ENCODE measurements at regions not wholly inside any gene's neighbourhood (a gene's known extent, or its start where the extent isn't known, plus 50 kb on each side); places are given as distances from the start of the nearest gene placed in this dataset.

DNA sequence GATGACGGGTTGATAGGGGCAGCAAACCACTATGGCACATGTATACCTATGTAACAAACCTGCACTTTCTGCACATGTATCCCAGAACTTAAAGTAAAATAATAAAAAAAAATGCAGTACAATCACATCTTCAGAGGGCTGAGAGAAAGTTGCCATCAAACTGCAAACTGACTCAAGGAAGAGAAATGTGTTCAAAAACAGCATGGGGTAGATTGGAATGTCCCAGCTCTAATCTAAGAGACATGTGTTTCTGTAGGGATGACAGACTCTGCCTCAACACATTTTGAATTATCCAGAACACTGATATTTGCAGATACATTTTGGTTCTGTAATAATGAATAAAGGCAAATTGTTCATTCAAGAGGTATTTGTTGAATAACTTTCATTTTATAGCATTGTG is 171.2 kb upstream of the RUNX1 start:
- no peak for DNase-seq
- no peaks in the 10 kb centered on the region for H3K27me3 Mint-ChIP-seq (ENCODE audit: unreplicated experiment)
- H3K4me1 Mint-ChIP-seq (ENCODE audit: low read depth, unreplicated experiment), result no peaks in the 10 kb centered on the region
- no peak for TF ChIP-seq CTCF (IDR thresholded peaks at IDR 0.05; ENCODE audit: partially characterized antibody, unreplicated experiment)
- H3K4me3 Mint-ChIP-seq (ENCODE audit: unreplicated experiment), result no peak overlapping the region
- no peaks in the 10 kb centered on the region for H3K36me3 Mint-ChIP-seq (ENCODE audit: unreplicated experiment)
- H3K27ac Mint-ChIP-seq (ENCODE audit: unreplicated experiment), result no peak overlapping the region
- H3K9me3 Mint-ChIP-seq (ENCODE audit: unreplicated experiment), result no peaks in the 10 kb centered on the region

- Mint-ChIP-seq H3K4me1 (ENCODE audit: low read depth, unreplicated experiment) (no peaks in the 10 kb centered on the region), H3K27ac (ENCODE audit: unreplicated experiment) (no peak overlapping the region), H3K27me3 (ENCODE audit: unreplicated experiment) (no peaks in the 10 kb centered on the region), H3K36me3 (ENCODE audit: unreplicated experiment) (no peaks in the 10 kb centered on the region), H3K4me3 (ENCODE audit: unreplicated experiment) (no peak overlapping the region), H3K9me3 (ENCODE audit: unreplicated experiment) (no peaks in the 10 kb centered on the region)
- no peak for TF ChIP-seq CTCF (IDR thresholded peaks at IDR 0.05; ENCODE audit: partially characterized antibody, unreplicated experiment)
- no peak for DNase-seq
These were observed 170.6 kb upstream of the RUNX1 start for GRCh38 chr21:35219719-35220118.

- no peak for TF ChIP-seq CTCF (IDR thresholded peaks at IDR 0.05; ENCODE audit: partially characterized antibody, unreplicated experiment)
- no peaks in the 10 kb centered on the region for H3K9me3 Mint-ChIP-seq (ENCODE audit: unreplicated experiment)
- no peaks in the 10 kb centered on the region for H3K36me3 Mint-ChIP-seq (ENCODE audit: unreplicated experiment)
- H3K4me3 Mint-ChIP-seq (ENCODE audit: unreplicated experiment), result no peak overlapping the region
- no peaks in the 10 kb centered on the region for H3K27me3 Mint-ChIP-seq (ENCODE audit: unreplicated experiment)
- no peaks in the 10 kb centered on the region for H3K4me1 Mint-ChIP-seq (ENCODE audit: low read depth, unreplicated experiment)
- no peak for DNase-seq
- no peak overlapping the region for H3K27ac Mint-ChIP-seq (ENCODE audit: unreplicated experiment)
These were observed 170.2 kb upstream of the RUNX1 start for GRCh38 chr21:35219291-35219690.

DNA sequence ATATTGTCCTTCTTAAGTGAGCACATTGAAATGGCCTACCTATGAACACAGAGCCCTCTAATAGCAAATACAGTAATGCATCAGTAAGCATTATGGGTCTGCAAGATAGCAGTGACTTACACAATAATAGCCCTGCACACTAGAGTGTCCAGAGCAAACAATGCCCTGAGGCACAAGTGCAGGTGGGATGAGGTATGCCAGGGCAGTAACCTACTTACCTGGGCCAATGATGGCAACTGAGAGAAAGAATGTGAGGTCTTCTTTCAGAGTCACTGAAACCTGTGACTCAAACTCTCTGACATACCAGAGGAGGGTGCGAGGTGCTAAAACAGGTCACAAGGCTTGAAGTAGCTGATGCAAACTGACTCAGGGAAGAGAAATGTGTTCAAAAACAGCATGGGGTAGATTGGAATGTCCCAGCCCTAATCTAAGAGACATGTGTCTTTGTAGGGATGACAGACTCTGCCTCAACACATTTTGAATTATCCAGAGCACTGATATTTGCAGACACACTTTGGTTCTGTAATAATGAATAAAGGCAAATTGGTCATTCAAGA is 168.5 kb upstream of the RUNX1 start:
- DNase-seq, result no peak
- Mint-ChIP-seq H3K9me3 (ENCODE audit: unreplicated experiment) (no peaks in the 10 kb centered on the region), H3K27ac (ENCODE audit: unreplicated experiment) (no peak overlapping the region), H3K4me3 (ENCODE audit: unreplicated experiment) (no peak overlapping the region), H3K27me3 (ENCODE audit: unreplicated experiment) (no peaks in the 10 kb centered on the region), H3K36me3 (ENCODE audit: unreplicated experiment) (no peaks in the 10 kb centered on the region), H3K4me1 (ENCODE audit: low read depth, unreplicated experiment) (no peaks in the 10 kb centered on the region)
- no peak for TF ChIP-seq CTCF (IDR thresholded peaks at IDR 0.05; ENCODE audit: partially characterized antibody, unreplicated experiment)

DNA sequence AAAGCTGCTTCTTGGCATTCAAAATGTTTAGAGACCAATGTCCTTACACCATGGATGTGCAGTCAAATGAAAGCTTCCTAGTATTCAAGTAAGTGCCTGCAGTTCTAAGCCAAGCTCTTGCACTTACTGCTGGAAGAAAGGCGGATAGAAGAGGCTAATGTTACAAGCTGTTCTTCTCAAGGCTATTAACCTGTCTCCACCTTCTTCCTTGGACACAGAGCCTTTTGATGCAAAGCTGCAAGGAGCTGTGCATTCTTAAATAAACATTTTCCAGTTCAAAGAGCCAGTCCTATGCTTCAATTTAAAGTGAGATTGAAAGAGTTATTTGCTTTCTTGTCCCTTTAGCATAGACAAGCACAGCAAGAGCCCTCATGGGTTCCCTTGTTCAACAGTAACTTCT is 167.9 kb upstream of the RUNX1 start:
- no peak overlapping the region for H3K4me3 Mint-ChIP-seq (ENCODE audit: unreplicated experiment)

More for the DNA sequence above, 167.9 kb upstream of the RUNX1 start:
- Mint-ChIP-seq H3K27me3 (ENCODE audit: unreplicated experiment) (no peaks in the 10 kb centered on the region), H3K27ac (ENCODE audit: unreplicated experiment) (no peak overlapping the region), H3K4me1 (ENCODE audit: low read depth, unreplicated experiment) (no peaks in the 10 kb centered on the region), H3K36me3 (ENCODE audit: unreplicated experiment) (no peaks in the 10 kb centered on the region), H3K9me3 (ENCODE audit: unreplicated experiment) (no peaks in the 10 kb centered on the region)
- DNase-seq, result no peak
- no peak for TF ChIP-seq CTCF (IDR thresholded peaks at IDR 0.05; ENCODE audit: partially characterized antibody, unreplicated experiment)
